HEK293 (cell line): ENCODE measurements at regions not wholly inside any gene's neighbourhood (a gene's known extent, or its start where the extent isn't known, plus 50 kb on each side); places are given as distances from the start of the nearest gene placed in this dataset.

Source experiments
- CTCF ChIA-PET: fragments of 350-600 bp; formaldehyde crosslinking; extraction: SDS; loops from one replicate; lab custom pipeline; 2021; ENCODE audit warnings: antibody characterized with exemption; lab: Yijun Ruan, JAX
- POLR2A ChIA-PET: fragments of 300-600 bp; formaldehyde crosslinking; extraction: SDS; loops from one replicate; lab custom pipeline; 2020; ENCODE audit warnings: antibody characterized with exemption, inconsistent platforms; lab: Yijun Ruan, JAX
- H3K27ac ChIP-seq: fragments of 200-500 bp; sonication (Bioruptor generic); 2 replicates; pipeline ENCODE4 v1.5.1; 2014; ENCODE audit warnings: low read depth, low read length, control low read depth, inconsistent platforms; ENCODE audit errors: extremely low read depth
- H3K36me3 ChIP-seq, 2 experiments: fragments of 200-500 bp in 1 of 2; sonication (Bioruptor generic) in 1 of 2; 1 replicate in 1 of 2; 2 replicates in 1 of 2; pipeline ENCODE4 v1.5.1; 2014 to 2017; ENCODE audit warnings: inconsistent platforms in 2 of 2, low read length in 2 of 2; ENCODE audit not compliant: control insufficient read depth in 2 of 2, insufficient read depth in 1 of 2
- H3K4me1 ChIP-seq: fragments of 200-500 bp; sonication (Bioruptor generic); 2 replicates; pipeline ENCODE4 v1.5.1; 2014; ENCODE audit warnings: mild to moderate bottlenecking, low read length, inconsistent platforms; ENCODE audit not compliant: control insufficient read depth, insufficient read depth
- H3K4me3 ChIP-seq: 2 replicates; pipeline ENCODE4 v1.5.1; 2011; ENCODE audit warnings: low read depth, mild to moderate bottlenecking, control low read depth, low read length, moderate library complexity
- H3K9me3 ChIP-seq: fragments of 200-500 bp; sonication (Bioruptor generic); 2 replicates; pipeline ENCODE4 v1.5.1; 2014; ENCODE audit warnings: low read depth, low read length, inconsistent platforms; ENCODE audit not compliant: control insufficient read depth, insufficient read depth
- AEBP2 ChIP-seq: fragments of 450-650 bp; formaldehyde crosslinking; IDR thresholded peaks from 2 replicates; pipeline ENCODE4 v1.5.1; 2016; ENCODE audit warnings: missing biosample characterization, missing genetic modification characterization, borderline replicate concordance
- FEZF1 ChIP-seq: fragments of 450-650 bp; formaldehyde crosslinking; IDR thresholded peaks from 2 replicates; pipeline ENCODE4 v1.5.1; 2016; ENCODE audit warnings: missing biosample characterization, missing genetic modification characterization
- INSM2 ChIP-seq: fragments of 450-650 bp; formaldehyde crosslinking; IDR thresholded peaks from 2 replicates; pipeline ENCODE4 v1.5.1; 2016; ENCODE audit warnings: missing biosample characterization, missing genetic modification characterization
- KLF16 ChIP-seq: fragments of 450-650 bp; formaldehyde crosslinking; IDR thresholded peaks from 2 replicates; pipeline ENCODE4 v1.5.1; 2017; ENCODE audit warnings: missing biosample characterization, missing genetic modification characterization
- MEIS1 ChIP-seq: sonication (generic); formaldehyde crosslinking; IDR thresholded peaks from 2 replicates; pipeline ENCODE4 v1.8.1; 2022; ENCODE audit warnings: missing genetic modification reagents, mild to moderate bottlenecking, borderline replicate concordance
- SP2 ChIP-seq: fragments of 450-650 bp; formaldehyde crosslinking; IDR thresholded peaks from 2 replicates; pipeline ENCODE4 v1.5.1; 2016; ENCODE audit warnings: missing biosample characterization, missing genetic modification characterization
- ZFP37 ChIP-seq: fragments of 450-650 bp; formaldehyde crosslinking; IDR thresholded peaks from 2 replicates; pipeline ENCODE4 v1.5.1; 2016; ENCODE audit warnings: missing biosample characterization, missing genetic modification characterization
- ZNF114 ChIP-seq: fragments of 450-650 bp; formaldehyde crosslinking; IDR thresholded peaks from 2 replicates; pipeline ENCODE4 v1.5.0; 2017; ENCODE audit warnings: missing biosample characterization, missing genetic modification characterization
- ZNF175 ChIP-seq: fragments of 450-650 bp; formaldehyde crosslinking; IDR thresholded peaks from 2 replicates; pipeline ENCODE4 v1.5.1; 2016; ENCODE audit warnings: missing biosample characterization, missing genetic modification characterization
- ZNF211 ChIP-seq: fragments of 450-650 bp; formaldehyde crosslinking; IDR thresholded peaks from 2 replicates; pipeline ENCODE4 v1.5.1; 2016; ENCODE audit warnings: low read depth, missing biosample characterization, missing genetic modification characterization
- ZNF335 ChIP-seq: fragments of 450-650 bp; formaldehyde crosslinking; conservative IDR thresholded peaks from 2 replicates; pipeline ENCODE4 v1.5.1; 2016; ENCODE audit warnings: missing biosample characterization, missing genetic modification characterization
- ZNF394 ChIP-seq: fragments of 450-650 bp; formaldehyde crosslinking; IDR thresholded peaks from 2 replicates; pipeline ENCODE4 v1.5.1; 2016; ENCODE audit warnings: missing biosample characterization, missing genetic modification characterization, mild to moderate bottlenecking, moderate library complexity, borderline replicate concordance
- ZNF433 ChIP-seq: fragments of 450-650 bp; formaldehyde crosslinking; IDR thresholded peaks from 2 replicates; pipeline ENCODE4 v1.5.1; 2016; ENCODE audit warnings: missing biosample characterization, missing genetic modification characterization, low read depth
- ZNF514 ChIP-seq: fragments of 450-650 bp; formaldehyde crosslinking; IDR thresholded peaks from 2 replicates; pipeline ENCODE4 v1.5.1; 2016; ENCODE audit warnings: missing biosample characterization, missing genetic modification characterization
- ZNF518A ChIP-seq: fragments of 450-650 bp; formaldehyde crosslinking; conservative IDR thresholded peaks from 2 replicates; pipeline ENCODE4 v1.5.1; 2016; ENCODE audit warnings: low read depth, missing biosample characterization, missing genetic modification characterization
- ZNF529 ChIP-seq: fragments of 450-650 bp; formaldehyde crosslinking; IDR thresholded peaks from 2 replicates; pipeline ENCODE4 v1.5.1; 2017; ENCODE audit warnings: missing genetic modification characterization, missing biosample characterization; ENCODE audit not compliant: insufficient replicate concordance
- ZNF645 ChIP-seq: fragments of 450-650 bp; formaldehyde crosslinking; IDR thresholded peaks from 2 replicates; pipeline ENCODE4; 2016; ENCODE audit warnings: missing biosample characterization, missing genetic modification characterization
- ZNF664 ChIP-seq: fragments of 450-650 bp; formaldehyde crosslinking; IDR thresholded peaks from 2 replicates; pipeline ENCODE4 v1.5.1; 2016; ENCODE audit warnings: missing biosample characterization, missing genetic modification characterization
- ZNF768 ChIP-seq: fragments of 450-650 bp; formaldehyde crosslinking; IDR thresholded peaks from 2 replicates; pipeline ENCODE4 v1.5.1; 2018; ENCODE audit warnings: missing biosample characterization, mild to moderate bottlenecking, missing genetic modification characterization
- ZNF777 ChIP-seq: fragments of 450-650 bp; formaldehyde crosslinking; IDR thresholded peaks from 2 replicates; pipeline ENCODE4 v1.5.1; 2017; ENCODE audit warnings: missing biosample characterization, missing genetic modification characterization, borderline replicate concordance

GRCh38 chr2:181203916-181204315 lies 223.5 kb downstream of the UBE2E3 start:
- no peak for TF ChIP-seq AEBP2 (tag by site-specific recombination)
- TF ChIP-seq ZNF114 (tag by site-specific recombination), result no peak
- TF ChIP-seq ZNF664 (tag by site-specific recombination), result no peak
- TF ChIP-seq ZNF433, result no peak
- TF ChIP-seq MEIS1 (CRISPR knock-in tag), result no peak
- TF ChIP-seq INSM2 (tag by site-specific recombination), result no peak
- TF ChIP-seq ZNF645 (tag by site-specific recombination), result no peak
- no peak for TF ChIP-seq ZNF777
- no peak for TF ChIP-seq KLF16 (tag by site-specific recombination)
- TF ChIP-seq ZFP37 (tag by site-specific recombination), result no peak
- TF ChIP-seq ZNF518A, result no peak
- no peak for TF ChIP-seq ZNF768
- TF ChIP-seq FEZF1 (tag by site-specific recombination), result no peak
- no peak for TF ChIP-seq ZNF394 (tag by site-specific recombination)
- no peak for TF ChIP-seq ZNF175 (tag by site-specific recombination)
- TF ChIP-seq ZNF211 (tag by site-specific recombination), result no peak
- TF ChIP-seq ZNF335 (tag by site-specific recombination), result no peak
- no peak for TF ChIP-seq ZNF529
- no peak for TF ChIP-seq SP2 (tag by site-specific recombination)
- no peak for TF ChIP-seq ZNF514
- ChIA-PET CTCF (interaction anchor here (0.6 kb wide), 1 partner anchor 10 kb away, joined by 3 read pairs; no protein-coding TSS in a partner anchor), POLR2A (no interaction called here)
- Histone ChIP-seq H3K9me3 (no peaks in the 10 kb centered on the region), H3K4me1 (no peaks in the 10 kb centered on the region), H3K4me3 (no peak overlapping the region), H3K36me3 (no peaks in the 10 kb centered on the region), H3K27ac (no peak overlapping the region)
